Peyer's patch (tissue), 4 donors: ENCODE measurements at regions not wholly inside any gene's neighbourhood (a gene's known extent, or its start where the extent isn't known, plus 50 kb on each side); places are given as distances from the start of the nearest gene placed in this dataset.

Source experiments
- CTCF ChIP-seq, 6 experiments: fragments of 450-650 bp in 4 of 6; fragments of 200-600 bp in 2 of 6; sonication (generic) in 1 of 6; IDR thresholded peaks; one replicate each; pipeline ENCODE4 v1.5.1; 2017 to 2019; ENCODE audit warnings: antibody characterized with exemption in 6 of 6, mild to moderate bottlenecking in 3 of 6, moderate library complexity in 1 of 6
- POLR2A ChIP-seq, 2 donors: fragments of 450-650 bp; IDR thresholded peaks; one replicate each; pipeline ENCODE4 v1.5.1; 2017; ENCODE audit warnings: antibody characterized with exemption in 2 of 2, mild to moderate bottlenecking in 2 of 2, moderate library complexity in 2 of 2

- TF ChIP-seq CTCF (IDR thresholded peaks at IDR 0.05) (no peak), POLR2A (IDR thresholded peaks at IDR 0.05) (no peak)
Measured at GRCh38 chr1:184840596-184840995, 85.9 kb upstream of the EDEM3 start.
